Small intestine (tissue), 7 donors: ENCODE measurements at regions not wholly inside any gene's neighbourhood (a gene's known extent, or its start where the extent isn't known, plus 50 kb on each side); places are given as distances from the start of the nearest gene placed in this dataset.
"Not testable (repeated sequence)": the region's sequence is repeated elsewhere in the genome, so short reads cannot be mapped to it uniquely, and the experiment has no call there.

Experiments used
- DNase-seq, 2 donors: peaks; one replicate each; pipeline versions ENCODE4 v3.0.0 to v3.0.0-alpha.2; 2013
- FAIRE-seq: peaks from 2 replicates; lab custom pipeline; 2012; peaks lifted over from hg19 to GRCh38; lab: Jason Lieb, UNC
- H3K27ac ChIP-seq, 3 donors: one replicate each; pipeline ENCODE4 v1.5.1; 2013; ENCODE audit warnings: low read length in 2 of 3, mild to moderate bottlenecking in 2 of 3, control low read depth in 1 of 3, inconsistent platforms in 1 of 3, low read depth in 1 of 3, moderate library complexity in 1 of 3
- H3K27me3 ChIP-seq, 3 donors: one replicate each; pipeline ENCODE4 v1.6.1; 2013; ENCODE audit warnings: low read length in 3 of 3, inconsistent platforms in 1 of 3; ENCODE audit not compliant: control insufficient read depth in 3 of 3, insufficient read depth in 3 of 3
- H3K36me3 ChIP-seq, 3 donors: one replicate each; pipeline ENCODE4 v1.6.1; 2013; ENCODE audit warnings: low read length in 3 of 3, inconsistent platforms in 1 of 3, low read depth in 1 of 3, mild to moderate bottlenecking in 1 of 3, moderate library complexity in 1 of 3; ENCODE audit not compliant: control insufficient read depth in 3 of 3, insufficient read depth in 2 of 3
- H3K4me1 ChIP-seq, 3 donors: one replicate each; pipeline ENCODE4 v1.6.1; 2013; ENCODE audit warnings: low read length in 2 of 3, inconsistent platforms in 1 of 3, low read depth in 1 of 3, mild to moderate bottlenecking in 1 of 3, moderate library complexity in 1 of 3; ENCODE audit not compliant: control insufficient read depth in 3 of 3, insufficient read depth in 2 of 3
- H3K4me3 ChIP-seq, 3 donors: one replicate each; pipeline ENCODE4 v1.5.1; 2013; ENCODE audit warnings: low read length in 3 of 3, control low read depth in 1 of 3, inconsistent platforms in 1 of 3, low read depth in 1 of 3, mild to moderate bottlenecking in 1 of 3, moderate library complexity in 1 of 3
- H3K9me3 ChIP-seq, 2 donors: one replicate each; pipeline ENCODE4 v1.6.1; 2013; ENCODE audit warnings: low read depth in 1 of 2, low read length in 1 of 2; ENCODE audit not compliant: control insufficient read depth in 2 of 2, insufficient read depth in 1 of 2
- WGBS, 3 donors: extraction: QIAGEN DNeasy Blood & Tissue Kit; methylation state at CpG; one replicate each; pipeline ENCODE4 v1.1.7; 2013; 5-methylcytosine and 5-hydroxymethylcytosine counted together
- donor health status: healthy with polysubstance abuse.
- donor health status: control.
- donor health status: control.
- donor health status: Bipolar disorder and iron deficiency.
- donor health status: healthy.

GRCh38 chr5:68845131-68845530 lies 248.7 kb upstream of the SLC30A5 start:
- DNase-seq = no peak
- no peaks in the 10 kb centered on the region for H3K27me3 ChIP-seq
- no peaks in the 10 kb centered on the region for H3K36me3 ChIP-seq
- H3K27ac ChIP-seq = no peak overlapping the region
- FAIRE-seq = no peak
- no peak overlapping the region for H3K4me3 ChIP-seq
- no peaks in the 10 kb centered on the region for H3K4me1 ChIP-seq
- no peaks in the 10 kb centered on the region for H3K9me3 ChIP-seq

GRCh38 chr5:68846828-68847227 lies 247.0 kb upstream of the SLC30A5 start:
- no peak for FAIRE-seq
- 74 to 83% (median 83%) methylated on average over 3 of the region's 3 CpGs for WGBS, 3 donors

DNA sequence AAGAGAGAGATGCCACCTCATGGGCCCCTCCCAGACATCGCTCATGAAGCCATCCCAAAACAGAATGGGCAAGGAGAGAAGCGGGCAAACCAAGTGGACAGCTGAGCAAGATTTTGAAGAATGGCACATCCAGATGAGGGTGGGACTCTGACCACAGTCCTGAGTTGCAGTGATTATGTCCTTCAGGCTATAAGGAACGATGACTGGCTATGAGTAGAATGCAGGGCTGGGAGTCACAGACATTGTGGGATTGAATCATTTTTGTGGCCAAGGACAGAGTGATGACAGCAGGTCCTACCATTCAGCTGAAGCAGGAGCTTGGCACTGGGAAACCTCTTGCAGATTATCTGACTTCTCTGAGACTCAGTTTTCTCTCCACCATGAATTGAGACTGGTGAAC lies 245.7 kb upstream of the SLC30A5 start:
- Histone ChIP-seq H3K4me3 (no peak overlapping the region), H3K9me3 (no peaks in the 10 kb centered on the region), H3K27ac (no peak overlapping the region), H3K36me3 (no peaks in the 10 kb centered on the region), H3K27me3 (no peaks in the 10 kb centered on the region), H3K4me1 (no peaks in the 10 kb centered on the region)
- DNase-seq (no peak), FAIRE-seq (no peak)
- WGBS, 3 donors = 86 to 89% (median 89%) methylated on average over 3 of the region's 3 CpGs

More at GRCh38 chr5:68846828-68847227, 247.0 kb upstream of the SLC30A5 start:
- no peaks in the 10 kb centered on the region for H3K36me3 ChIP-seq
- H3K4me3 ChIP-seq = no peak overlapping the region
- no peak overlapping the region for H3K27ac ChIP-seq
- H3K4me1 ChIP-seq = no peaks in the 10 kb centered on the region
- H3K27me3 ChIP-seq = no peaks in the 10 kb centered on the region
- no peak for DNase-seq
- no peaks in the 10 kb centered on the region for H3K9me3 ChIP-seq

DNA sequence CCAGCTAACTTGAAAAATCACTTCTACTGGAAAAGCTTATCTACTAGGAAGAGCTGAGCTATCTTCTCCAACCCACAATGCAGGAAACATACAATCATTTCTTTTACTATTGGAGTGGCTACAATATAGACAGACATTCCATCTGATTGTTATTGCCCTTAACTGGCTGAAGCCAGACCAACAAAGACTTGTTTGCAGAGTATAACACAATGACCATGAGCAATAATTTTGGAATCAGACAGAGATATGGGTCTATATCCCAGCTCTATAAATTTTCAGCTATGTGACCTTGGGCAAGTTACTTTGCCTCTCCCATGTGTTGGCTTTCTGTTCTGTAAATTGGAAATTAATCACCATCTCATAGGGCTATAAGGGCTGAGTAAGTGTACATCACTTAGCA lies 244.7 kb upstream of the SLC30A5 start:
- DNase-seq = no peak
- Histone ChIP-seq H3K27me3 (no peaks in the 10 kb centered on the region), H3K27ac (no peak overlapping the region), H3K9me3 (no peaks in the 10 kb centered on the region), H3K4me1 (no peaks in the 10 kb centered on the region), H3K4me3 (no peak overlapping the region), H3K36me3 (no peaks in the 10 kb centered on the region)
- no peak for FAIRE-seq

DNA sequence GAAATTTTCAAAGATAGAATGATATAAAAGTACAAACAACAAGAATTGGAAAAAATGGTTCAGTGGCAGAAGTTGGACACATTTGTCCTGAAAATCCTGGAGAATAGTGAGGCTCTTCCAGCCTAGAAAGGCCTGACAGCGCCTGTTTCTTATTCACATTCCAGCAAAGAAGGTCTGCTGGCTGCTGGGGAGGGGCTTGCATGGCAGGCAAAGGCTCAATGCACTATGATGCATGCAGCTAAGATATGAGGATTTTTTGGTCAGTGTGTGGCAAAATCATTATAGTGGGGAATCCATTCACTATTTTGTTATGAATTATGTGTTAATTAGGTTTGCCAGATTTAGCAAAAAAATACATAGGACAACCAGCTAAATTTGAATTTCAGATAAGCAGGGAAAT lies 243.9 kb upstream of the SLC30A5 start:
- DNase-seq = no peak
- no peak for FAIRE-seq
- no peak overlapping the region for H3K27ac ChIP-seq
- H3K4me3 ChIP-seq = no peak overlapping the region
- no peaks in the 10 kb centered on the region for H3K27me3 ChIP-seq
- no peaks in the 10 kb centered on the region for H3K36me3 ChIP-seq
- WGBS, 3 donors = 76 to 95% (median 91%) methylated on average over 1 of the region's 1 CpG
- H3K4me1 ChIP-seq = no peaks in the 10 kb centered on the region
- H3K9me3 ChIP-seq = no peaks in the 10 kb centered on the region

- Histone ChIP-seq H3K9me3 (no peaks in the 10 kb centered on the region), H3K4me3 (no peak overlapping the region), H3K27ac (no peak overlapping the region), H3K4me1 (no peaks in the 10 kb centered on the region), H3K27me3 (no peaks in the 10 kb centered on the region), H3K36me3 (no peaks in the 10 kb centered on the region)
- no peak for FAIRE-seq
- DNase-seq = no peak
These were observed 232.7 kb upstream of the SLC30A5 start for GRCh38 chr5:68861099-68861498.

DNA sequence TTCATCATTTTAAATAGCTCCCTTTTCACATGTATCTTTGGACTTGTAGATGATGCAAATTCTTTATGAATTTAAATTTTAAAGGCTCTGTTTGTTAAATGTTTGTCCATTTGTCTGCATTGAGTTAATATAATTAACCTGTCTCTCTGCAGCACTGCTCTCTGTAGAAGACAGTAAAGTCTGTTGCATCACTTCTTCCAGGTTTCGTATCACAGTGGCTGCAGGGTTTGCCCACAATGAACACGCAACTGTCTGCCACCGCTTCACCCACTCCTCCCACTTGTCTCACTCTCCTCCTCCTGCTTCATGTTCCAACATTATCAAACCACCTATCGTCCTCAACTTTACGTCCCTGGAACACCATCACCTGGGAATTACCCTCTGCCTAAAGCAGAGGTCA lies 231.3 kb upstream of the SLC30A5 start:
- Histone ChIP-seq H3K9me3 (no peaks in the 10 kb centered on the region), H3K27ac (no peak overlapping the region), H3K4me3 (no peak overlapping the region), H3K4me1 (no peaks in the 10 kb centered on the region), H3K27me3 (no peaks in the 10 kb centered on the region), H3K36me3 (no peaks in the 10 kb centered on the region)
- FAIRE-seq (no peak), DNase-seq (no peak)
- WGBS, 3 donors = 93 to 94% (median 94%) methylated on average over 5 of the region's 5 CpGs

GRCh38 chr5:68865192-68865591 lies 228.6 kb upstream of the SLC30A5 start:
- WGBS, 3 donors = 87 to 92% (median 91%) methylated on average over 11 of the region's 11 CpGs
- H3K9me3 ChIP-seq, DNase-seq, H3K36me3 ChIP-seq, FAIRE-seq, H3K27ac ChIP-seq, H3K4me3 ChIP-seq, H3K4me1 ChIP-seq, H3K27me3 ChIP-seq: not testable (repeated sequence)

DNA sequence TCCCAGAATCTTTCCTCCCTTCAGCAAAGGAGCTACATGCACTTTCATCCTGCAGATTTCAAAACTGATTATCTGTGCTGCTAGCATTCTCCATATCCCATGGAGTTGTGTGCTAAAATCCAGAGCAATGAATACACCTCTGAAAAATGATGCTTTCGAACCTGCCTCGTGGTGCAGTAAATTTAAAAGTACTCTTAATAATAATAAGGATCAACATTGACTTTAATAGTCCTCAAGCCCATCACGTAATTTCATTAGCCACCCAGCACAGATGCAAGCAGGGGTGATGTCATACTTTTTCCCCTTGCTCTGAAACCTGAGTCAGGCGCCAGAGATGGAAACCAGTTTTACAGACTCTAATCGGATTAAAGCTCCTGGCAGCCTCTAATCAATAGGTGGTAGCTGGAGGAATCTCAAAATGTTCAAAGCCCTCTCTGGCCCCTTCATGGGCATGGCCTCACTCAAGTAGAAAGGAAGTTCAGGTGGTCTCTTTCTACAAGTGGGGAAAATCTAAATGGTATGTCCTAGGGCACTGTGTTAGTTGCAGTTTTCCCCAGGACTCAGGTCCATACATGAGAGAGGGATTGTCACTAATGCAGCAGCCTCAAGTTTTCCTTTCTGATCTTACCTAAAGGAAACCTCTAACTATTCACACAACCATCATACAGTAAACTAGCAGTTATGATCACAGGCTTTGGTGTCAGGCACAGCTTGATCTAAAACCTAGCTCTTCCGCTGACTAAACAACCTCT lies 221.6 kb upstream of the SLC30A5 start:
- H3K4me3 ChIP-seq = no peak overlapping the region
- FAIRE-seq (no peak), DNase-seq (no peak)
- no peaks in the 10 kb centered on the region for H3K4me1 ChIP-seq
- H3K27me3 ChIP-seq = no peaks in the 10 kb centered on the region
- no peaks in the 10 kb centered on the region for H3K36me3 ChIP-seq
- 59 to 74% (median 64%) methylated on average over 6 of the region's 6 CpGs for WGBS, 3 donors
- H3K9me3 ChIP-seq = no peaks in the 10 kb centered on the region
- H3K27ac ChIP-seq = no peak overlapping the region
